Activated T-cell treated with anti-CD3 and anti-CD28 coated beads, Interleukin-2, amount 50 U/mL, for 4 hours (primary cell): ENCODE measurements at regions not wholly inside any gene's neighbourhood (a gene's known extent, or its start where the extent isn't known, plus 50 kb on each side); places are given as distances from the start of the nearest gene placed in this dataset.

ENCODE experiments used
- ATAC-seq, 2 donors: fragments of 200-7000 bp; cut with Tn5 transposase; one replicate each; pipeline ENCODE4 v1.10.0; 2021
- DNase-seq: peaks from one replicate; pipeline ENCODE4 v3.0.0-alpha.2; 2020
- H3K27me3 Mint-ChIP-seq: one replicate; pipeline ENCODE4 v1.8.0; 2021; ENCODE audit warnings: low read depth, mixed read lengths
- H3K36me3 Mint-ChIP-seq: one replicate; pipeline ENCODE4 v1.8.0; 2022; ENCODE audit warnings: mixed read lengths; ENCODE audit not compliant: insufficient read depth
- H3K4me1 Mint-ChIP-seq: one replicate; pipeline ENCODE4 v1.8.0; 2021; ENCODE audit warnings: low read depth, mixed read lengths
- H3K4me3 Mint-ChIP-seq: one replicate; pipeline ENCODE4 v1.8.0; 2021; ENCODE audit warnings: mild to moderate bottlenecking, moderate library complexity, mixed read lengths
- H3K9me3 Mint-ChIP-seq: one replicate; pipeline ENCODE4 v1.8.0; 2021; ENCODE audit warnings: mixed read lengths

GRCh38 chr17:70230850-70231640 lies 61.7 kb downstream of the KCNJ2 start:
- Mint-ChIP-seq H3K9me3 (peaks cover 6% of the 10 kb centered on the region), H3K27me3 (no peaks in the 10 kb centered on the region), H3K4me1 (no peaks in the 10 kb centered on the region), H3K4me3 (no peak overlapping the region), H3K36me3 (no peaks in the 10 kb centered on the region)
- ATAC-seq (no peak), DNase-seq (no peak)

DNA sequence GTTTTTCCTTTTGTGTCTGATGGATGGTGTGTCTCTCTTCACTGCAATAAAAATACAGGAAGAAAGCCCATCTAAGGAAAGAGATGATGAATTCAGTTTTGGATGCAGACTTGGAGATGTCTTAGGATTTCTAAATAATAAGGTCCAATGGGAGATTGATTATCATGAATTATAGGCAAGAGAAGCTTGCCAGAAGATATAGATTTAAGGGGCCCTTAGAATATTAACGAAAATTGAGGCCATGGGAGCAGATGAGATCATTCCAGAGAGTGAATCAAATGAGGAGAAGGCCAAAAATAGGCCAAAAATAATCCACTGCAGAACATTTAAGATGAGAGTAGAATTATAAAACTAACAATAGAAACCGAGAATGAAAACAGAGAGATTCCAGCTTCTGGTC lies 63.1 kb downstream of the KCNJ2 start:
- Mint-ChIP-seq H3K36me3 (no peaks in the 10 kb centered on the region), H3K27me3 (no peaks in the 10 kb centered on the region), H3K4me3 (no peak overlapping the region), H3K9me3 (peaks cover 10% of the 10 kb centered on the region), H3K4me1 (no peaks in the 10 kb centered on the region)
- DNase-seq (no peak), ATAC-seq (no peak)

- peaks cover 10% of the 10 kb centered on the region for H3K9me3 Mint-ChIP-seq
- no peaks in the 10 kb centered on the region for H3K4me1 Mint-ChIP-seq
- no peak for DNase-seq
- H3K27me3 Mint-ChIP-seq: no peaks in the 10 kb centered on the region
- ATAC-seq: no peak
- H3K4me3 Mint-ChIP-seq: no peak overlapping the region
- H3K36me3 Mint-ChIP-seq: no peaks in the 10 kb centered on the region
Observed at GRCh38 chr17:70235252-70235651, 65.9 kb downstream of the KCNJ2 start.

- Mint-ChIP-seq H3K36me3 (no peaks in the 10 kb centered on the region), H3K27me3 (peaks cover 6% of the 10 kb centered on the region), H3K4me1 (no peaks in the 10 kb centered on the region), H3K4me3 (no peak overlapping the region), H3K9me3 (peaks cover 10% of the 10 kb centered on the region)
- ATAC-seq (no peak), DNase-seq (no peak)
Observed at GRCh38 chr17:70238228-70238627, 68.9 kb downstream of the KCNJ2 start.

GRCh38 chr17:70238646-70239045 lies 69.3 kb downstream of the KCNJ2 start:
- no peaks in the 10 kb centered on the region for H3K4me1 Mint-ChIP-seq
- H3K27me3 Mint-ChIP-seq: peaks cover 6% of the 10 kb centered on the region
- H3K36me3 Mint-ChIP-seq: no peaks in the 10 kb centered on the region
- DNase-seq: no peak
- H3K4me3 Mint-ChIP-seq: no peak overlapping the region
- peaks cover 10% of the 10 kb centered on the region for H3K9me3 Mint-ChIP-seq
- ATAC-seq: no peak

GRCh38 chr17:70239391-70239826 lies 70.1 kb downstream of the KCNJ2 start:
- no peak for ATAC-seq

DNA sequence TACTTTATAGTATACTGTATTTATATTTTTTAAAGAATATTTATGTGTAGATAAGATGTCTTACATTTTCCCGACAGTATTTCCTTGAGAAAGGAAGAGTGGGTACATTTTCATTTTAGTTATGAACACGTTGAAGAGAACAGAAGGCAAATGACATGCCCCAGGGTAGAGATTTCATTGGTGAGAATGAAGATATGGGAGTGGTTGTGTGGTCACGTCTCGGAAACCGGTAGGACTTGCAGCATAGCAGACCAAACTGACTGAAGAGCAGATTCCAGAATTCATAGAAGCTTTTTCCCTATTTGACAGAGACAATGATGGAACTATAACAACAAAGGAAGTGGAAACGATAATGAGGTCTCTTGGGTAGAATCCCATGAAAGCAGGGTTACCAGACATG lies 71.7 kb downstream of the KCNJ2 start:
- Mint-ChIP-seq H3K36me3 (no peaks in the 10 kb centered on the region), H3K4me1 (no peaks in the 10 kb centered on the region), H3K9me3 (peaks cover 7% of the 10 kb centered on the region), H3K27me3 (peaks cover 6% of the 10 kb centered on the region), H3K4me3 (no peak overlapping the region)
- ATAC-seq: no peak
- DNase-seq: no peak

More at GRCh38 chr17:70239391-70239826, 70.1 kb downstream of the KCNJ2 start:
- Mint-ChIP-seq H3K27me3 (peaks cover 6% of the 10 kb centered on the region), H3K36me3 (no peaks in the 10 kb centered on the region), H3K4me1 (no peaks in the 10 kb centered on the region), H3K4me3 (no peak overlapping the region), H3K9me3 (peaks cover 10% of the 10 kb centered on the region)
- no peak for DNase-seq

DNA sequence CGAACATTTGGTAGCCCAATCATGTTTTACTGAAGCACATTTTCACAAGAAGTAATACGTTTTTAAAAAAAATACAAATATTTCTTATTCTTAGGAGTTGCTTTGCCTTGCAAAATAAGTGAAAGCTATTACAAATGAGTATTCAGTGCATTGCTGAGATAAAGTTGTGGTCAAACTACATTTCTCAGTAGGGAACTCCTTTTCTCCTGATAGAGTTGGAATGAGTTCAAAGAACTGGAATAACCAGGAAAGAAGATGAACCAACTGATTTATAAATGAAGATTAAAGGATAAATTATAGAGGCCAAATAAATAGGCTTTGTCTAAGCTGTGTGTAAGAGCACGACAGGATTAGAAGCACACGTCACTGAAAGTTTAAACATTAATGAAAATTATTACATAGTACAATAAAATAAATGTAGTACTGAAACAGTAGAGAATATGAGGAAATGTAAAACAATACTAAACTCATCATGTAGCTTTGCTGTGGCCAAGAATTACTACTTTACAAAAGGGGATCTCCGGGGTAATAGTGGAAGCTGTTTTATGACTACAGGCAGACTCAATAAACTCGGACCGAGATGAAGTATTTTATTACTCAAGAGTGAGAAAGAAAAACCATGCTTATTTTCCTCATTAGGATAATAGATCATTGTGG lies 73.6 kb downstream of the KCNJ2 start:
- Mint-ChIP-seq H3K36me3 (no peaks in the 10 kb centered on the region), H3K4me1 (no peaks in the 10 kb centered on the region), H3K4me3 (no peak overlapping the region), H3K27me3 (peaks cover 6% of the 10 kb centered on the region), H3K9me3 (peaks cover 6% of the 10 kb centered on the region)
- DNase-seq (no peak), ATAC-seq (no peak)

- H3K4me1 Mint-ChIP-seq: no peaks in the 10 kb centered on the region
- H3K36me3 Mint-ChIP-seq: no peaks in the 10 kb centered on the region
- no peak overlapping the region for H3K4me3 Mint-ChIP-seq
- DNase-seq: no peak
- no peak for ATAC-seq
- H3K9me3 Mint-ChIP-seq: peaks cover 12% of the 10 kb centered on the region
- no peaks in the 10 kb centered on the region for H3K27me3 Mint-ChIP-seq
Observed at GRCh38 chr17:70251706-70252105, 82.4 kb downstream of the KCNJ2 start.

DNA sequence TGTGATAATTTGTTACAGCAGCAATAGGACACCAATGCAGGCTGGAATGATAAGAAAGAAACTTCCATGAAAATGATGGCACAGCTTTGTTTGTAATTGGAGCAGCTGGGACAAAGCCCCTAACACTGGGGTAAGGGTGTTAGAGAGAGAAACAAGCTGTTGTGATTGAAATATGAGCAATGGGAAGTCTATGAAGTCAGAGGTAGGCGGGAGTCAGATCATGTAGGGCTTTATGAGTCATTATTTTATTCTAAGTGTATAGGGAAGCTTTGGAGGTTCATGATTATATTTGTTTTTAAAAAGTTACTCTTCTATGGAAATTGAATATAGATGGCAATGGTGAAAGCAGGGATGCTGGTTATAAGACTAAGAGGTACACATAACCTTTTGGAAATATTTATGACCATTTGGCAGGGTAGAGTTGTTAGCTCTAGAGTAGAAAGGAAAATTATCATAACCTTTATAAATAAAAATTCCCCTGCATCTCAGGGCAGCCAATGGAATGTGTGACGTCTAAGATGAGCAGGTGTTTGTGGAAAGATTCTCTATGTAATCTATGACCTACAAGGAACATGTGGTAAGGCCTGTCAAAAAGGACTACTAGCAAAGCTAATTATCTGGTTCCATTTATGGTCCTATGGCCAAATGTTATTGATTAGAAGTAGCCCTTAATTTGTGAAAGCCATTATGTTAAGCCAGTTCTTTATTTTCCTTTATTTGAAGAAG lies 85.6 kb downstream of the KCNJ2 start:
- Mint-ChIP-seq H3K9me3 (peaks cover 6% of the 10 kb centered on the region), H3K27me3 (no peaks in the 10 kb centered on the region), H3K4me1 (no peaks in the 10 kb centered on the region), H3K36me3 (no peaks in the 10 kb centered on the region), H3K4me3 (no peak overlapping the region)
- ATAC-seq (no peak), DNase-seq (no peak)

- no peak for ATAC-seq
- DNase-seq: no peak
- Mint-ChIP-seq H3K4me3 (no peak overlapping the region), H3K27me3 (no peaks in the 10 kb centered on the region), H3K4me1 (no peaks in the 10 kb centered on the region), H3K9me3 (no peaks in the 10 kb centered on the region), H3K36me3 (no peaks in the 10 kb centered on the region)
Observed at GRCh38 chr17:70256751-70257150, 87.4 kb downstream of the KCNJ2 start.

DNA sequence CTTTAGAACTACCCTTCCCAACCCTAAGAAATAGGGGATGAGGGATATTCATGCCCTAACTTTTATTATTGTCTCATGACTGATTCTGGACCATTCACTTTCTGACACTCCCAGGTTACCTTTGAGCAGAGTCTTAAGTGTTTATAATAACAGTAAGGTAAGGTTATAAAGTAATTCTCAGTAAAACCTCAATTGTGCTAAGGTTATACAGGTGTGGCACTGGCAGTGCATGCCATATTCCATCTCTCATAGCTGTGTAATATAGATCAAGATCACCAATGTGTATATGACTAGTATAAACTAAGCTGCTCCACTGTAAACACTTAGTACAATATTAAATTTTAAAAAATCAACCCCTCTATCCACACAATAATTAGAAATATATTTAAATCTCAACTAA lies 89.1 kb downstream of the KCNJ2 start:
- Mint-ChIP-seq H3K4me1 (no peaks in the 10 kb centered on the region), H3K4me3 (no peak overlapping the region), H3K27me3 (no peaks in the 10 kb centered on the region), H3K9me3 (no peaks in the 10 kb centered on the region), H3K36me3 (no peaks in the 10 kb centered on the region)
- no peak for ATAC-seq
- no peak for DNase-seq

DNA sequence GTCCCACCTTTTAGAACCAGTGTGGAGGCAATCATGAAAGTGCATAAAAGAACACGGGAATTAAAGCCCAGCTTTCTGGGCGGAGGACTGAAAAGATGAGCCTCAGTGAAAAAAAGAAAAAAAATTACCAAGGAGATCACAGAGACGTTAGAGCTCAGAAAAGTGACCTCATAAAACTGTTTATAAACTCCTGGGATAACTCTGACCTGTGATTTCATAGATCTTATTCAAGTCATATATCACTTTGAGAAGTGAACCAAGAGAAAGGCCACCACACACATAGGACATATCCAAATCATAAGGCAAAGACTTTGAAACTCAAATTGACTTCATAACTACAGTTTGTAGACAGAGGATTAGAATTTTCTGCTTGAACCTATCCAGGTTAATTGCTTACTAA lies 90.1 kb downstream of the KCNJ2 start:
- H3K27me3 Mint-ChIP-seq: peaks cover 1% of the 10 kb centered on the region
- ATAC-seq (no peak), DNase-seq (no peak)
- no peaks in the 10 kb centered on the region for H3K36me3 Mint-ChIP-seq
- H3K4me3 Mint-ChIP-seq: no peak overlapping the region
- no peaks in the 10 kb centered on the region for H3K9me3 Mint-ChIP-seq
- no peaks in the 10 kb centered on the region for H3K4me1 Mint-ChIP-seq

GRCh38 chr17:70261170-70261569 lies 91.8 kb downstream of the KCNJ2 start:
- ATAC-seq: no peak
- H3K27me3 Mint-ChIP-seq: peaks cover 1% of the 10 kb centered on the region
- no peaks in the 10 kb centered on the region for H3K9me3 Mint-ChIP-seq
- DNase-seq: no peak
- no peak overlapping the region for H3K4me3 Mint-ChIP-seq
- no peaks in the 10 kb centered on the region for H3K36me3 Mint-ChIP-seq
- no peaks in the 10 kb centered on the region for H3K4me1 Mint-ChIP-seq

GRCh38 chr17:70265471-70265870 lies 96.1 kb downstream of the KCNJ2 start:
- peaks cover 1% of the 10 kb centered on the region for H3K27me3 Mint-ChIP-seq
- H3K36me3 Mint-ChIP-seq: no peaks in the 10 kb centered on the region
- DNase-seq (no peak), ATAC-seq (no peak)
- H3K9me3 Mint-ChIP-seq: no peaks in the 10 kb centered on the region
- no peak overlapping the region for H3K4me3 Mint-ChIP-seq
- H3K4me1 Mint-ChIP-seq: no peaks in the 10 kb centered on the region
